Left ventricle myocardium inferior (tissue), 1 donor: ENCODE measurements at regions not wholly inside any gene's neighbourhood (a gene's known extent, or its start where the extent isn't known, plus 50 kb on each side); places are given as distances from the start of the nearest gene placed in this dataset.

Experiments used
- DNase-seq: peaks from one replicate; pipeline ENCODE4 v3.0.0-alpha.2; 2020
- H3K27ac ChIP-seq: fragments of 200-600 bp; replicated peaks from 2 replicates; pipeline ENCODE4 v1.8.0; 2021
- H3K27me3 ChIP-seq: fragments of 200-600 bp; 2 replicates; pipeline ENCODE4 v1.8.0; 2021; ENCODE audit warnings: low read depth
- H3K36me3 ChIP-seq: fragments of 200-600 bp; 2 replicates; pipeline ENCODE4 v1.8.0; 2021
- H3K4me1 ChIP-seq: fragments of 200-600 bp; 2 replicates; pipeline ENCODE4 v1.8.0; 2021
- H3K4me3 ChIP-seq: fragments of 200-600 bp; 2 replicates; pipeline ENCODE4 v1.8.0; 2021; ENCODE audit warnings: mild to moderate bottlenecking, moderate library complexity
- H3K9me3 ChIP-seq: fragments of 200-600 bp; replicated peaks from 2 replicates; pipeline ENCODE4 v1.8.0; 2021
- CTCF ChIP-seq: fragments of 200-600 bp; IDR thresholded peaks from 2 replicates; pipeline ENCODE4 v1.8.0; 2021; ENCODE audit warnings: antibody characterized with exemption, mild to moderate bottlenecking, borderline replicate concordance
- intact Hi-C: fragments of 100-400 bp; cut with micrococcal nuclease; formaldehyde crosslinking; loops from one replicate; pipeline ENCODE4 v1.11.0; 2022
- donor health status: DM: no; HTN: yes; CAD: no; lungs with severe emphysema.

GRCh38 chr4:174089711-174090110, 193.8 kb downstream of the FBXO8 start:
- TF ChIP-seq CTCF: no peak
- peaks cover 8% of the 10 kb centered on the region for H3K9me3 ChIP-seq
- H3K27ac ChIP-seq: no peak overlapping the region
- intact Hi-C loops: no loop called here
- H3K4me3 ChIP-seq: no peak overlapping the region
- no peak for DNase-seq
- H3K36me3 ChIP-seq: no peaks in the 10 kb centered on the region
- peaks cover 8% of the 10 kb centered on the region for H3K4me1 ChIP-seq
- H3K27me3 ChIP-seq: no peaks in the 10 kb centered on the region

GRCh38 chr4:174088795-174089194, 194.7 kb downstream of the FBXO8 start:
- Histone ChIP-seq H3K9me3 (peaks cover 8% of the 10 kb centered on the region), H3K4me1 (peaks cover 8% of the 10 kb centered on the region), H3K36me3 (no peaks in the 10 kb centered on the region), H3K27ac (no peak overlapping the region), H3K27me3 (no peaks in the 10 kb centered on the region), H3K4me3 (no peak overlapping the region)
- no peak for DNase-seq
- intact Hi-C loops: no loop called here
- TF ChIP-seq CTCF: no peak

- TF ChIP-seq CTCF: no peak
- H3K27ac ChIP-seq: no peak overlapping the region
- H3K27me3 ChIP-seq: no peaks in the 10 kb centered on the region
- intact Hi-C loops: no loop called here
- peak overlapping the region; percentile 44 for H3K4me3 ChIP-seq
- no peaks in the 10 kb centered on the region for H3K36me3 ChIP-seq
- H3K9me3 ChIP-seq: no peaks in the 10 kb centered on the region
- H3K4me1 ChIP-seq: peaks cover 8% of the 10 kb centered on the region
- DNase-seq: no peak
These were observed 196.4 kb downstream of the FBXO8 start for GRCh38 chr4:174086829-174087799.

- TF ChIP-seq CTCF: no peak
- intact Hi-C loops: no loop called here
- Histone ChIP-seq H3K36me3 (no peaks in the 10 kb centered on the region), H3K4me1 (peaks cover 8% of the 10 kb centered on the region), H3K27ac (no peak overlapping the region), H3K27me3 (no peaks in the 10 kb centered on the region), H3K9me3 (no peaks in the 10 kb centered on the region), H3K4me3 (no peak overlapping the region)
- no peak for DNase-seq
These were observed 198.5 kb downstream of the FBXO8 start for GRCh38 chr4:174084981-174085380.

- intact Hi-C loops: no loop called here
- Histone ChIP-seq H3K4me1 (peaks cover 8% of the 10 kb centered on the region), H3K27ac (no peak overlapping the region), H3K4me3 (no peak overlapping the region), H3K36me3 (no peaks in the 10 kb centered on the region), H3K9me3 (no peaks in the 10 kb centered on the region), H3K27me3 (no peaks in the 10 kb centered on the region)
- no peak for TF ChIP-seq CTCF
- no peak for DNase-seq
These were observed 198.9 kb downstream of the FBXO8 start for GRCh38 chr4:174084542-174084941.
